ENCODE measurements at regions not wholly inside any gene's neighbourhood (a gene's known extent, or its start where the extent isn't known, plus 50 kb on each side); places are given as distances from the start of the nearest gene placed in this dataset.
A peak's percentile ranks its signal among the peaks of the same experiment; 100 is the strongest.
"Not testable (repeated sequence)": the region's sequence is repeated elsewhere in the genome, so short reads cannot be mapped to it uniquely, and the experiment has no call there.

DNA sequence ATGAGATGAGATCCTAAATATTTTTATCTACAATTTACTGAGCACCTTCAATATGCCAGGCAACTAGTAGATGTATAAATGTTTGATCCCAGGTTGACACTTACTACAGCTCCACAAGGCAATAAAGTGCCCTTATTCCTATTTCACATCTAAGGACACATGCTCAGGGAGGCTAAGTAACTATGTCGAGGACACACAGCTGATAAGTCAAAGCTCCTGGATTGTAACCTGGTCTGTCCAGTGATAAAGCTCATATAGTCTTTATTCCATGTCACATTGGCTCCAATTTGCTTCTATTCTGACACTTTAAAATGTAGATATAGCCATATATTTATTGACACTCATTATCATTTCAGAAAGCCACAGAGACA, 93.8 kb upstream of the BMAL1 start:
- DNase-seq = no peak

DNA sequence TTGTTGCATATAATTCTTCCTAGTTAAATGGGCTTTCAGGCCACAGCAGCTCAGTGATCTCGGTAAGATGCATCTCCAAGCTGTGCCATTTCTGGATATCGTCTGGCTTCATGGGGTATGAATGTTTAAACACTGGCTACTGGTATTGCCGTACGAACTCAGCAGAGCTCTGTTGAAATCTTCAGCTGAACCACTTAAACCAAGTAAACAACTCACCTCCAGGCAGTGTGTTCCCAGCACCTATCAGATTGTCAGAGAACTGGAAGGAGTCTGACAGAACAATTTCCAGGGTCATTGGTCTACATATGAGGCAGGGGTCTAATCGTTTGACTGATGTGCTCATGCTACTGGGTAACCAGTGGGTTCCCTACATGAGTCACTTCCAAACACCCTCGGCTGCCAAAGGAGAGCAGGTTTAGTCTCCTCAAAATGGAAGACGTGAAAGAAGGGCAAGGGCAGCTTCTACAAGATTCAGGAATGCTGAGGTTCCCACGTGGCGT, 93.2 kb upstream of the BMAL1 start:
- DNase-seq = no peak

DNA sequence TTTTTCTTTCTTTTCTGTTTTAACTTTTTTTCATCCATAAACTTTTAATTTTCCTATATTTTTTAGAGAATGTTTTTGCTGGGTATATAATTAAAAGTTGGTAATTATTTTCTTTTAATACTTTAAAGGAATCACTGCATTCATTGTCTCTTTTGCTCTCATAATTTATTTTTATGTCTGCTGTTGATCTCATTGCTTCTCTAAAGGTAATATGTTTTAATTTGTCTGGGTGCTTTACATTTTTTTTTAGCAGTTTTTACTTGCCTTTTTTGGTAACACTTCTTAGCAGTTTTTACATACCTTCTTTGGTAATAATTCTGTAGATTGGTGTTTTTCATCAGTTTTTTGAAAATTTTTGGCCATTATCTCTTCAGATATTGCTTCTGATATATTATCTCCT, 89.4 kb upstream of the BMAL1 start:
- no peak for DNase-seq

DNA sequence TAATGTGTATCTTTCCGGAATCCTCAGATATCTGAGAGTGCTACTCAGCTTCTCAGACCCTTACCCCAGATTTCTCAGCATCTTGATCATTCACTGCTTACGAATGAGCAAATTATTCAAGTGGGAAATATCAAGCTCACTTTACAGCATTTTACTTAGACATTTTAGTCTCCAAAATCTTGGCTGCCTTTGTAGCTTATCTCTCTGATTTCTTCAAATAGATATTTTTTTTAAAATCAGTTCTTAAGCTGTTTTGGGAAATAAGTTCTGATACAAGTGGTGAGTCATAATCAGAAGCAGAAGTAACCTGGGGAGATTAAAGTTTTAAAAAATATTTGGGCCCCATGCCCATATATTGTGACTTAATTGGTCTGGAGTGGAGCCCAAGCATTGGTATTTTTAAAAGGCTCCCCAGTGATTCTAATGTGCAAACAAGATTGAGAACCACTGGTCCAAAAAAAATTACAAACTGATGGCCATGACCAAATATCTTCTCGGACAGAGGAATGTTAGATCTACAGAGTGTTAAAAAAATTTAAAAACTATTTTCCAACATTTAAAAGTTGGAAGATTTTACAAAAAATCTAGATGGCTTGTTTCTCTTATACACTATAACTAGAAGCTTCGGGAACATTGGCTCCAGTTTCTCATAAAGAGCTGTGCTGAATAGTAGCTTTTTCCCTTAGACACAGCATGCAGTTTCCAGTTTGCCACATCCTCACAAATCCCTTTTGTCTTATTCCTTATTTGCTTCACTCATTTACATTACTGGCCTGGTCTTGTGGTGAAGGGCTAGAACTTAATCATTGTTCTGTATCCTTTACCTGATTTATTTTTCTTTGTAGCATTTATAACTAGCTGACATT, 87.8 kb upstream of the BMAL1 start:
- DNase-seq = no peak

DNA sequence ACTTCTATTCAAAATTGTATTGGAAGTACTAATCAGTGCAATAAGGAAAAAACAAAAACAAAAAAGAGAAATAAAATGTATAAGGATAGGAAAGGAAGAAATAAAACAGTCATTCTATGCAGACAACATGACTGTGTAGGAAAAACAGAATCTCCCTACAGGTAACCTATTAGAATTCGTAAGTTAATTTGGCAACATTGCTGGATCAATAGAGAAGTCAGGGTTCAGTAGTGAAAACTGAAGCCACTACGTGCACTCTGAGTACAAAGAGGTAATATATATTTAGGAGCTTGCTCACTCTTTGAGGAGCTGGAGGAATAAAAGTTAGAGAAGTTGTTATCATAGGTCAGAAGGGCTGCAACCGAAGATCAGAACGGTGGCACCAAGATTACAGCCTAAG, 84.0 kb upstream of the BMAL1 start:
- no peak for DNase-seq

DNA sequence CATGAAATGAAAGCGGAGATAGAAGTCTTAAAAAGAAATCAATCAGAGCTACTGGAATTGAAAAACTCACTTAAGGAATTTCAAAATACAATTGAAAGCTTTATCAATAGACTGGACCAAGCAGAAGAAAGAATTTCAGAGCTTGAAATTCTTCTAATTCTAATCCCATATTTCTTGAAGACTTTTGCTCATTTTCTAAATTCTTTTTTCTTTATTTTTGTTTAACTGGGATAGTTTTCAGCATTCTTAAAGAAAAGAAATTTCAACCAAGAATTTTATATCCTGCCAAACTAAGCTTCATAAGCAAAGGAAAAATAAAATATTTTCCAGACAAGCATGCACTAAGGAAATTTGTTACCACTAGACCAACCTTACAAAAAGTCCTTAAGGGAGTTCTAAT, 80.2 kb upstream of the BMAL1 start:
- DNase-seq = not testable (repeated sequence)

DNA sequence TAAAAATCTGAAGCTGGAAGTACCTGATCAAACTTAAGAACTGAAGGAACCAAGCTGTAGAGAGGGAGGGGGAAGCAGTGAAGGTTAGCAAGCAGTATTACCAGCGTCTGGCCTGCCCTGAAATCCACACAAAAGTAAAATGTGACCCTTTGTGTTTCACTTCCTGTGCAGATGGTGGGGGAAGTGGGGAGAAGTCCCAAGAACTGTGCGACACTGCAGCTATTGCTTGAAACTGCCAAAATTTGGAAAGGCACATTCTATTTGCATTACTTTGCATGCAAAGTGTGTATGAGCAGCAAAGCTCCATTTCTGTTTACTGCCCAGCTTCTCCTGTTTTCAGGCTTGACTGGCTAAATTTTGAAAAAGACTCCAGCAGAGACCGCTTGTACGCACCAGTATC, 72.1 kb upstream of the BMAL1 start:
- DNase-seq = no peak

DNA sequence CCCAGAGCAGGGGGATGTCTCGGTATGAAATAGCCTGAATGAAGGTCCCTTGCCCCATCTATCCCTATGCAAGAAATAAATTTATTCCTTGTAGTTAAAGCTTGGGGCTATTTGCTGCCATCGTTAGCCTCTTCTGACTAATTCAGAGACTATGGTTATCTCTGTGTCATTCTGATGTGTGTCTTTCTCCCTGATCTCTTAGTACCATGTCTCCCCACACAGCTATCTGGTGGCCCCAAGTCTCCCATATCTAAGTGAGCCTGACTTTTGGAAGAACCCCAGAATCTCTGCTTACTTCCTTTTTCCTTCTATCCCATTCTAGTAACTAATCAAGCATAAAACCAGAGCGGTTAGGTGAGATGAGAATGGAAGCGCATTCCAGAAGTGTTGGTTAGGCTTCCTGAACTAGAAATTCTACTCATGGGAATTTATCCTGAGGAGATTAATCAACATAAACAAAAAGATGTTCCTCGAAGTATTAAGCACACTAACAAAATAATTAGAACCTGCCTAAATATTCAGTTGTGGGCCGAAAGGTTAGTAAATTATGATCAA, 71.4 kb upstream of the BMAL1 start:
- DNase-seq = no peak

DNA sequence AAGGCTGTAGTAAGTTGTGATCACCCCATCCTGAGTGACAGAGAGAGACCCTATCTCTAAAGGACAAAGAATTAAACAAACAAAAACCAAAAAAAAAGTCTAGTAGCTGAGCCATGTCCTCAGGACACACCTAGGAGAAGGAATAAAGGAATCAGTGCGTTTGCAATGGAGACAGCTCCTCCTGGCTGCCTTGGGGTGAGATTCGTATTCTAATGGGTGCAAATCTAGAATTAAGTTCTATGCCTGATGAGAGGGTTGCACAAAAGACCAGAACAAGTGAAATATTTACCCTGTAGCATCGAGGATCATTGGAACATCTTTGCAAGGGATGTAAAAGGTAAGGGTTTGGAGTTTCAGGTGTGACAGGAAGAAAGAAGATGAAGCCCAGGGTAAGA, 70.3 kb upstream of the BMAL1 start:
- DNase-seq = no peak

DNA sequence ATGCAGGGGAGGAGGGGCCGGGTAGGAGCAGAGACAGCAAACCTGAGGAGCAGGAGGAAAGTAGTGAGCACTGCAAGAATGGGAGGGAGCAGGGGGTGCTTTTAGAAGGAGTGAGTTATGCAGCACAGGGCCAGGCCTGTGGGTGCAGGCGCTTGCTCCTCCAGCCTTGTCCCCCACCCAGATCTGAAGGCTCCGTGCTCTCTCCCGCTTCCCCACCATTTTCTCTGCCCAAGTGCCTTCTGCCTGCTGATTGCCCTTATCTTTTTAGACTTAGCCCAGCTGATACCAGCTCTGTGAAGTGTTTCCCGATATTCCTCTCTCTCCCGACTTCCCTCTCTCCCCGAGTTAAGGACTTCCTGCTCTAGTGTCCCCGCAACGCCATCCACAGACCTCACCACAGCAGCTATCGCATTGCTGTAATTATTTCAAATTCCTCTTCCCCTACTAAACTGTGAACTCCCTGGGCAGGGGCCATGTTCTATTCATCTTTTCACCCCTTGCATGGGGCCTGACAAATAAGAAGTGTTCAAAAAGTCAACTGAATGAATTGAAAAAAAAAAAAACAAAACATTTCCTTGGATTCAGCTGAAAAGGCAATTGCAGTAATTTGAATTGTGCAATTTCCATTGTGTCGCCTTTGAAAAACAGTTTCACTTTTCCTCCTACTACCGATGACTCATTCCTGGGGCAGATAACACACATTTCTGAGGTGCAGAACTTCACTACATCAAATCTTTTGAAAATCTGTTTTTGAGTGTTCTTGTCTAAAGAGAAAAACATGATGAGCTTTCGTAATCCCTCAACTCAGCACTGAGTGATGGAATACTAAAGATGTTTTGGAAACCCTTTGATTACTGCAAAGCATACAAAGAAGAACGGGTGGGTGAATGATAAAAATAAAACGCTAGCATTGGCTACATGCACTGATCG, 69.7 kb upstream of the BMAL1 start:
- no peak for DNase-seq

DNA sequence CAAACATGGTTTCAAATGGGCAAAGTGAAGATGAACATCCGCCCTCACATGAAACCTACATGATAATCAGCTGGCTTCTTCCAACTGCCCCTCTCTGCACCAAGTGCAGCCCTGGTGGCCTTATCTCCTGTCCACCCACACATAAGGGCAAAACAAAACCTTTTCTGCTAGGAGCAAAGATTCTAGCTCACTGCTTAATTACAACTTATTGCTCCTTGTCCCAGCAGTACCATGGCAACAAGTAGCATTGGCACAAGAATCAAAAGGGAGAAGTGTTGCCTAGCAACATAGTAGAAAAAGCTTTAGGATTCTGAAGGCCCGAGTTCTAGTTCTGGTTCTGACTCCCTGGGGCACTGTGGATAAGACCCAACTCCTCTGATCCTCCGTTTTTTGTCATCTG, 68.7 kb upstream of the BMAL1 start:
- no peak for DNase-seq

DNA sequence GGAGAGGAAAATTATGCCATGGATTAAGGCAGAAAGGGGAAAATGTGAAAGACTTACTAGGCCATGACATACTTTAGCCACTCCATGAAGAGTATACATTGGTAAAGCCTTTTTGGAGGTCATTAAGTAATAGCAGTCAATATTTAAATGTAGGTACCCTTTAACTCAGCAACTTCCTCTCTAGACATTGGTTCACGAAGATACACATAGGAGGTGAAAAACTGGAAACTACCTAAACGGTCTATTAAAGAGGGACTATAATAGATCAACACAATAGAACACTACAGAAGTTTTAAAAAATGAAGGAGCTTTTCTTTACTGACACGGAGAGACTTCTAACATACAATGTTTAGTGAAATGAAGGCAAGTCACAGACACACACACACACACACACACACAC, 68.2 kb upstream of the BMAL1 start:
- DNase-seq = no peak

DNA sequence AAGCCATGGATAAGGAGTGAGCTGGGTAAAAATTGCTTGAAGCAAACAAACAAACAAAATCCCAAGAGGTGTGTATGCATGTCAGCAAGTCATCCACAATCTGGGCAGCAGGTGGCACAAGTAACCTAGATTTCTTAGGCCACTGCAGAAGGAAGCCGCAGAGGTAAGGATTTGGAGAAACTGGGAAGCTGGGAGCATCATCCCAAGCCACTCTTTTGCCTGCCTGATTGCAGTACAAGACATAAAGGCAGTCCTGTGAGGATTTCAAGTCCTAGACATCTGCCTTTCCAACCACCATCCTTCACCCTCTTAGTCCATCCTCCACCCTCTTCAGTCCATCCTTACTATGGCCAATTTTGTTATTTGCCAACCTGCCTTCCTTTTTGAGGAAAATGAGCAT, 67.2 kb upstream of the BMAL1 start:
- peak; percentile 7 to 13 for DNase-seq

DNA sequence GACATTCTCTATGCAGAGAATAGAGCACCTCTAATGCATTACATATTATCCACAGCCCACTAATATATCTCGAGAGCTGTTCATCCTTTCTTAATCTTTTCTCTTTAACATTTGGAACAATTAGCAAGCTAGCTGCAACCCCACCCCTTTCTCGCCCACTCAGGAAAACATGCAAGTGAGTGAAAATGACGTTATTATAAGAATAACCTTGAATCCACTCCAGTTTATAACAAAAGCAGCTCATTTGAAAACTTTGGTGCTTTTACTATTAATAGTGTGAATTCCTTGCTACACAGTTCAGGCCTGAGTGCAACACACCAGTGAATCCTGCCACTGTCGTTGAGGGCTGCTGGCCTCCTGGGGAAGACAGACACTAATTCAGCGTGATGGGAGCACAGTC, 63.3 kb upstream of the BMAL1 start:
- DNase-seq = no peak

DNA sequence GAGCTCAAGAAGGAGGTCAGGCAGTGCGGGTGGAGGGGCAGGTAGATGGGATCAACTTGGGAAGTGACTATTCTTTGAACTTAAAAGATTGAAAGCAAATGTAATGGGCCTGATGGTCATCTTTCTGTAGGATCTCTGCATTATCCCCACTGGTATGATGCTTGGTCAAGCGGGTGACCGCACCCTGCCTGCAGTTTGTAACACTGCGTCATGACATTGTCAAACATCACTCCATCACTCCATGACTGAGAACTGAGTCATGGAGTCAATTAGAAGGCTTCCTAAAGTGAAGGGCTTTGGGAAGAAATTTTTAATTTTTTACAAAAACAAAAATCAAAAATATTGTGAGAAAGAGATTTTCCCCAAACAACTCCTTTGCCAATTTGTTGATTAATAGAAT, 62.4 kb upstream of the BMAL1 start:
- no peak for DNase-seq

DNA sequence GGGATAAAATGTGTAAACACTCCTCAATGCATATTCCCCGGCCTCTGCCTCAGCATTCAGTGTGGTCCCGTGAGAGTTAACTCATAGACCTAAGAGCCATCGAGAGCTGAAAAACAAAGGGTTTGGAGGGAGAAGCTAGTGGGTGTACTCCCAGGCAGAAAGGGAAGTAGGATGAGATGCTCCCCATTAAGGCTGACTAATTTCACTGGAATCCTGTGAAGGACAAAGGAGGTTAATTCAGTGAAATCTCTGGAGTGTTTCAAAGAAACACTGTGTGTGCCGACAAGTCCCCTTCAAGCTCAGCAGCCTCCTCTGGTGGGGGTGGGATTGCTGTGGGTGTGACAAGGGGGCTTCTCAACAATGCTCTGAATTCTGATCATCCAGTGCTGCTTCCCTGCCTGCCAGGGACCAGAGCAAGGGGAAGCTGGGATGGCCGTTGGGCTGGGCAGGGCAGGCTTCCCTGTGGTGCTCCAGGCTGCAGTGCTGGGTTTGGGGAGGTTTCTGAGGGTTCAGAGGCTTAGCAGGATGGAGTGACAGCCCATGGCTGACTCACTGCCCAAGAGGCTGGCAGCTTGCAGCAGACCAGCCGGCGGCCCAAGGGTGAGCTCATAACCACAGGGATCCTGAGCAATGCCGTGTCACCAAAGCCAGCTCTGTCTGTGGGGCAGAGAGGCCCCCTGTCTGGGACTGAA, 61.4 kb upstream of the BMAL1 start:
- no peak for DNase-seq

DNA sequence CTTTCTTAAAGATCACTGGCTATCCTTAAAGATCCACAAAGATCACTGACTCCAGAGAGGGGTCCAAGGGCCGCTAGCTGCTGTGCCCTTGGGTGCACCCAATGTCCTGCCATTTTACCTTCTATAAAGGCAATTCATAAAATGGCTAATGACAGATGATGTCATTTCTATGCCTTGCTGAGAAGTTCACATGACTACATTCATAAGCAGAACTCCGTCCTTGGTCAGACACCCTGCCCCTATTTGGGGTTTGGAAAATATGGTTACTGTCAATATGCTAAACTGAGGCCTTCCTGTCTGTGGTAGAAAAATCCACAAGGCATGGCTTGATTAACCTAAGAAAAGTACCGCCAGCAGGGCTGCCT, 60.9 kb upstream of the BMAL1 start:
- no peak for DNase-seq

DNA sequence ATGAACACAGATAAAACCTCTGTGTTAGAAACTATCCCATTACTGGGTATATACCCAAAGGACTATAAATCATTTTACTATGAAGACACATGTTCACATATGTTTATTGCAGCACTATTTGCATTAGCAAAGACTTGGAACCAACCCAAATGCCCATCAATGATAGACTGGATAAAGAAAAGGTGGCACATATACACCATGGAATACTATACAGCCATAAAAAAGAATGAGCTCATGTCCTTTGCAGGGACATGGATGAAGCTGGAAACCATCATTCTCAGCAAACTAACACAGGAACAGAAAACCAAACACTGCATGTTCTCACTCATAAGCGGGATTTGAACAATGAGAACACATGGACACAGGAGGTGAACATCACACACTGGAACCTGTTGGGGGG, 58.9 kb upstream of the BMAL1 start:
- not testable (repeated sequence) for DNase-seq

DNA sequence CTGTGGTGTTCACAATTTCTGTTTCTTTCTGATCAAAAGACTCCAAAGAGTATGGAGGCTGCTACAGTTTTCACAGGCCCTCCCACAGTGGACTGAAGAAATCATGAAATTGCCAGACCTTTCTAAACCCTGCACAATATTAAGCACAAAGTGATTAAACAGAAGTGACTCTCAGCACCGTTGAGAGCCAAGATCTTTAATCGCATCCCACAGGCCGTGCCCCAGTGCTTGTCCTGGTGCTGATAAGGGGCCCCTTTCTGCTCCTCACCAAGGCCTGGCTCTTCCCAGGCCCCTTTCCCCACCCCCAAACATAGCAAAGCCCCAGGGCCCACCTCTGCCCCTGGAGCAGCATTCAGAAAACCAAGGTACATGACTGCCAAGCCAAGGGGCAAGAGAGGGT, 57.4 kb upstream of the BMAL1 start:
- no peak for DNase-seq

DNA sequence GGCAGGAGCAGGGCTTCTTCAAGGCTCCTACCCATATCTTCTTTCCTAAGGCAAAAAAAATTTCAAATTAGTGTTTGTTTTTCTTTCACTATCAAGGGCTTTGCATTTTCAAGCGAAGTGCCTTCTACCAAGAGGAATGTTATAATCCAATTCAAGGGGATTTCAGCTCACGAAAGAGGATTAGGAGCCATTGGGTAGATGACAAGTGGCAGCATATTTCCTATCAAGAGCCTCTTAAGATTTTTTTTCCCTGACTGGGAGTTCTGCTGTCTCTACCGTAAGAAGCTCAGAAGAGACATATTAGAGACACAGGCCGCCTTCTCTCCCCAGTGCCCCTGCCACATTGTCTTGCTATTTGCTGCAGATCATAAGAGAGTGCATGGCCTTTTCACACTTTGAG, 55.9 kb upstream of the BMAL1 start:
- DNase-seq = no peak

DNA sequence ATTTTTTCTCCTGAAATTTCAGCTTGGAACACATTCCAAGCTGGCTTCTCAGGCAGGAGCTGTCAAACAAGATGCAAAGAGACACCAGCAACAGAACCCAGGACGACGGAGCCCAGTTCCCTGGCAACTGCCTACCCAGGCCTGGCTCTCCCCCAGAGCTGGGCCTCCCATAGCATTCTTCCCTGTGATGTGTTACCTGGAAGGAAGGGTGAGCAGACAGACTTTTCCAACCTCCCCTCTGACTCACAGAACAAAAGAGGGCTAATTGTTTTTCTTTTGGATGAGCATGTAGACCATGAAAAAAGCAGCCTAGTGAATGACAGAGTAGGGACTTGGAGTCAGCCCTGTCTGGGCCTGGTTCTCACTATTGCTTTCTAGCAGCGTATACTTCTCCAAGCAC, 55.3 kb upstream of the BMAL1 start:
- DNase-seq = no peak

DNA sequence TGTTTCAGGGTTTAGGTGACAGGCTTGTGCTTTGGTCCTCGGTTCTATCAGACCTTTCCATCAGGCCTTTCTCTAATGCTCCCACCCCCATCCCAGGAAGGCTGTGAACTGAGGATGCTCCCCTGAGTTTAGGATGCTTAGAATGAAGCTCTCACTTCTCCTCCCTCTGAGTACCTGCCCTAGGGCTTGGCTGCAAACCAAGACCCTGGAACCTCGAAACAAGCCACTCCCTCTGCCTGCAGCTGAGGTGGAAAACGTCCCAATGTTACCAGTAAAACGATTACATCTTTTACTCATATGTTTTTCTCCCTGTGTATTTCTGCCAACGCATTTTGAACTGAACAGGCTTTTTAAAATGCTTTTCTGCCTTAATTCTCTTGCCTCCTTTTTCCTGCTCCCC, 54.5 kb upstream of the BMAL1 start:
- DNase-seq = no peak

DNA sequence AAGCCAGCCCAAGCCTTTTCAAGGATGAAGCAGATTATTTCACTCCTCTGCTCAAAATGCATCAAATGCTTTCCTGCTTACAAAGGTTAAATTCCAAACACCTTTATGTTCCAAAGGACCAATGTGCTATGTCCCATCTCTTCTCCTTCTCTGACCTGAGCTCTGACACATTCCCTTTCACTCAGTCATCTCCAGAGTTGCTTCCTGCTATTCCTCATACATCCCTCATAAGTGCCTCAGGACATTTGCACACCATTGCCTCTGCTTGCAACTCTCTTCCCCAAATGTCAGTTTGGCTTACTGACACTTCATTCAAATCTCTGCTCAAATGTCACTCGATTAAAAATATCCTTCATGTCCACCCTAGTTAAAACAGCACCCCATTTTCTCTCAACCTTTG, 53.3 kb upstream of the BMAL1 start:
- DNase-seq = no peak

Measured in activated CD4-positive, alpha-beta T cell treated with anti-CD3 and anti-CD28 coated beads, Interleukin-2, amount 50 U/mL, for 4 hours (primary cell).